HepG2 (cell line): ENCODE measurements at regions not wholly inside any gene's neighbourhood (a gene's known extent, or its start where the extent isn't known, plus 50 kb on each side); places are given as distances from the start of the nearest gene placed in this dataset.

Experiments
- ATAC-seq: fragments of 200-7000 bp; cut with Tn5 transposase; 3 replicates; pipeline ENCODE4 v1.9.1; 2020; ENCODE audit warnings: mild to moderate bottlenecking, moderate library complexity
- BruUV-seq: library from RNA; stranded (reverse); fragments of 400-500 nt; replicated peaks from 2 replicates; lab custom pipeline; 2021; lab: Mats Ljungman, UMichigan
- CTCF ChIA-PET: fragments of 300-600 bp; formaldehyde crosslinking; extraction: SDS; loops from one replicate; lab custom pipeline; 2021; ENCODE audit warnings: low total read pairs, inconsistent platforms, low intra/inter-chr PET ratio; lab: Yijun Ruan, JAX
- POLR2A ChIA-PET: fragments of 350-600 bp; sonication (Branson Sonifier 250); formaldehyde crosslinking; loops from one replicate; lab custom pipeline; 2020; ENCODE audit warnings: antibody characterized with exemption, inconsistent platforms; lab: Yijun Ruan, JAX
- DNase-seq: peaks from one replicate; pipeline ENCODE4 v3.0.0-alpha.2; 2015; ENCODE audit warnings: low spot score
- FAIRE-seq: peaks from 3 replicates; lab custom pipeline; 2011; peaks lifted over from hg19 to GRCh38; lab: Jason Lieb, UNC
- H2AFZ ChIP-seq: one replicate; pipeline ENCODE4 v1.6.1; 2011; ENCODE audit warnings: low read length, inconsistent platforms
- H3K27ac ChIP-seq: fragments of 300-600 bp; 3 replicates; pipeline ENCODE4 v1.8.0; 2011; ENCODE audit warnings: mixed run types, mild to moderate bottlenecking, mixed read lengths, low read length, inconsistent platforms; ENCODE audit not compliant: insufficient read depth; ENCODE audit errors: extremely low read length
- H3K27me3 ChIP-seq, 2 experiments: fragments of 200-600 bp in 1 of 2; 2 replicates in 1 of 2; 3 replicates in 1 of 2; pipeline versions ENCODE4 v1.6.0 to v1.8.0; 2011; ENCODE audit warnings: low read length in 2 of 2, mild to moderate bottlenecking in 2 of 2, moderate library complexity in 2 of 2, inconsistent platforms in 1 of 2; ENCODE audit not compliant: insufficient read depth in 2 of 2, control insufficient read depth in 1 of 2
- H3K36me3 ChIP-seq, 2 experiments: fragments of 200-600 bp in 1 of 2; replicated peaks in 1 of 2; 2 replicates in 1 of 2; 3 replicates in 1 of 2; pipeline versions ENCODE4 v1.5.1 to v1.8.0; 2011; ENCODE audit warnings: low read length in 2 of 2, inconsistent platforms in 1 of 2; ENCODE audit not compliant: insufficient read depth in 2 of 2, control insufficient read depth in 1 of 2
- H3K4me1 ChIP-seq: 2 replicates; pipeline ENCODE4 v1.5.1; 2012; ENCODE audit warnings: low read length, inconsistent platforms; ENCODE audit not compliant: insufficient read depth
- H3K4me2 ChIP-seq: 2 replicates; pipeline ENCODE4 v1.6.0; 2011; ENCODE audit warnings: low read depth, low read length, inconsistent platforms
- H3K4me3 ChIP-seq, 3 experiments: fragments of 200-600 bp in 1 of 3; sonication (generic), shearing (Covaris generic) in 1 of 3; replicated peaks in 1 of 3; 2 replicates each; pipeline ENCODE4 v1.5.1; 2011 to 2016; ENCODE audit warnings: low read length in 3 of 3, inconsistent platforms in 2 of 3, low read depth in 2 of 3, mild to moderate bottlenecking in 2 of 3, control low read depth in 1 of 3, mixed read lengths in 1 of 3; ENCODE audit not compliant: insufficient read depth in 1 of 3
- H3K79me2 ChIP-seq: one replicate; pipeline ENCODE4 v1.6.1; 2011; ENCODE audit warnings: low read length, inconsistent platforms; ENCODE audit not compliant: insufficient read depth
- H3K9ac ChIP-seq: 2 replicates; pipeline ENCODE4 v1.6.0; 2011; ENCODE audit warnings: mild to moderate bottlenecking, low read depth, low read length, inconsistent platforms; ENCODE audit not compliant: insufficient read depth
- H3K9me3 ChIP-seq: 2 replicates; pipeline ENCODE4 v1.5.1; 2012; ENCODE audit warnings: mild to moderate bottlenecking, low read length
- H4K20me1 ChIP-seq: 2 replicates; pipeline ENCODE4 v1.6.0; 2011; ENCODE audit warnings: inconsistent platforms, mild to moderate bottlenecking, low read length, moderate library complexity; ENCODE audit not compliant: insufficient read depth
- CBX5 ChIP-seq: sonication (generic); formaldehyde crosslinking; IDR thresholded peaks from 2 replicates; pipeline ENCODE4 v1.4.0; 2020; ENCODE audit warnings: missing genetic modification reagents, borderline replicate concordance
- EP300 ChIP-seq, 3 experiments: sonication (generic) in 1 of 3; formaldehyde crosslinking in 1 of 3; IDR thresholded peaks; 2 replicates each; pipeline versions ENCODE4 v1.5.1 to v1.6.1; 2011 to 2020; ENCODE audit warnings: low read depth in 2 of 3, low read length in 2 of 3, borderline replicate concordance in 1 of 3, improper control_type of control experiment in 1 of 3, mild to moderate bottlenecking in 1 of 3, missing genetic modification reagents in 1 of 3, moderate library complexity in 1 of 3
- EZH2 ChIP-seq: conservative IDR thresholded peaks from 2 replicates; pipeline ENCODE4 v1.6.1; 2012; ENCODE audit warnings: mild to moderate bottlenecking, low read depth, low read length, moderate library complexity
- FIP1L1 ChIP-seq: fragments of 200-400 bp; formaldehyde crosslinking; IDR thresholded peaks from 2 replicates; pipeline ENCODE4 v1.6.1; 2018; ENCODE audit warnings: low read depth, mild to moderate bottlenecking, low read length, moderate library complexity, borderline replicate concordance; ENCODE audit not compliant: insufficient read depth
- GLI4 ChIP-seq: sonication (generic); formaldehyde crosslinking; IDR thresholded peaks from 2 replicates; pipeline ENCODE4 v1.5.1; 2020; ENCODE audit warnings: missing genetic modification reagents, mild to moderate bottlenecking, moderate library complexity, borderline replicate concordance
- HDAC2 ChIP-seq: sonication (generic); formaldehyde crosslinking; IDR thresholded peaks from 2 replicates; pipeline ENCODE4 v1.4.0; 2020; ENCODE audit warnings: missing genetic modification reagents
- MBD4 ChIP-seq: IDR thresholded peaks from 2 replicates; pipeline ENCODE4 v1.6.1; 2012; ENCODE audit warnings: low read length, inconsistent platforms, borderline replicate concordance
- POLR2A ChIP-seq, 2 experiments: IDR thresholded peaks; 2 replicates each; pipeline ENCODE4 v1.6.1; 2011; ENCODE audit warnings: low read depth in 2 of 2, low read length in 2 of 2, mild to moderate bottlenecking in 1 of 2, moderate library complexity in 1 of 2; ENCODE audit not compliant: insufficient read depth in 1 of 2
- POLR2G ChIP-seq: fragments of 200-400 bp; formaldehyde crosslinking; IDR thresholded peaks from 2 replicates; pipeline ENCODE4 v1.6.1; 2018; ENCODE audit warnings: mild to moderate bottlenecking, low read depth, low read length, moderate library complexity
- PRDM10 ChIP-seq: sonication (generic); formaldehyde crosslinking; IDR thresholded peaks from 2 replicates; pipeline ENCODE4 v1.4.0; 2020; ENCODE audit warnings: low read depth, missing genetic modification reagents
- TRIM24 ChIP-seq: sonication (generic); formaldehyde crosslinking; IDR thresholded peaks from 2 replicates; pipeline ENCODE4 v1.8.0; 2022; ENCODE audit warnings: mild to moderate bottlenecking, missing genetic modification reagents
- TSC22D2 ChIP-seq: sonication (generic); formaldehyde crosslinking; IDR thresholded peaks from 2 replicates; pipeline ENCODE4 v1.5.1; 2020; ENCODE audit warnings: missing genetic modification reagents, mild to moderate bottlenecking, borderline replicate concordance
- U2AF2 ChIP-seq: fragments of 200-400 bp; formaldehyde crosslinking; IDR thresholded peaks from 2 replicates; pipeline ENCODE4 v1.6.1; 2017; ENCODE audit warnings: low read depth, mild to moderate bottlenecking, low read length
- ZC3H4 ChIP-seq: sonication (generic); formaldehyde crosslinking; IDR thresholded peaks from 2 replicates; pipeline ENCODE4 v1.4.0; 2020; ENCODE audit warnings: missing genetic modification reagents, borderline replicate concordance
- ZFP36L2 ChIP-seq: sonication (generic); formaldehyde crosslinking; IDR thresholded peaks from 2 replicates; pipeline ENCODE4 v1.4.0; 2020; ENCODE audit warnings: missing genetic modification reagents
- ZFP82 ChIP-seq: sonication (generic); formaldehyde crosslinking; IDR thresholded peaks from 2 replicates; pipeline ENCODE4 v1.5.1; 2020; ENCODE audit warnings: mild to moderate bottlenecking, missing genetic modification reagents, borderline replicate concordance
- ZNF143 ChIP-seq: sonication (generic); formaldehyde crosslinking; IDR thresholded peaks from 2 replicates; pipeline ENCODE4 v1.4.0; 2020; ENCODE audit warnings: missing genetic modification reagents
- ZNF576 ChIP-seq: sonication (generic); formaldehyde crosslinking; IDR thresholded peaks from 2 replicates; pipeline ENCODE4 v1.4.0; 2020; ENCODE audit warnings: mild to moderate bottlenecking, missing genetic modification reagents
- ZNF839 ChIP-seq: sonication (generic); formaldehyde crosslinking; IDR thresholded peaks from 2 replicates; pipeline ENCODE4 v1.4.0; 2020; ENCODE audit warnings: missing genetic modification reagents, mild to moderate bottlenecking, borderline replicate concordance
- WGBS: methylation state at CpG from one replicate; pipeline ENCODE4 v1.1.6; 2017; ENCODE audit warnings: low lambda C conversion rate; 5-methylcytosine and 5-hydroxymethylcytosine counted together
- in situ Hi-C: cut with HindIII; loops from 2 replicates; pipeline ENCODE4 v1.10.0; 2017; ENCODE audit warnings: low pct_unique_long_range_greater_than_20kb; ENCODE audit not compliant: extremely low pct_ligation_motif_present
- intact Hi-C: fragments of 100-400 bp; cut with micrococcal nuclease; formaldehyde crosslinking; loops from one replicate; pipeline ENCODE4 v1.10.0; 2022; ENCODE audit not compliant: unreplicated experiment

GRCh38 chr1:239677362-239677761 lies 291.0 kb downstream of the CHRM3 start:
- ChIA-PET CTCF (no interaction called here), POLR2A (no interaction called here)
- no peaks in the 10 kb centered on the region for H3K36me3 ChIP-seq
- no peak overlapping the region for H3K4me2 ChIP-seq
- no peaks in the 10 kb centered on the region for H3K27me3 ChIP-seq
- H3K4me1 ChIP-seq: no peaks in the 10 kb centered on the region
- BruUV-seq: no TSS peak
- DNase-seq (no peak), ATAC-seq (no peak), FAIRE-seq (no peak)
- WGBS: 2% methylated on average over 3 of the region's 3 CpGs
- no peaks in the 10 kb centered on the region for H4K20me1 ChIP-seq
- TF ChIP-seq POLR2A (IDR thresholded peaks at IDR 0.05; ENCODE audit: insufficient read depth in 1 of 2, low read depth in 2 of 2, low read length in 2 of 2) (no peak), ZNF143 (CRISPR knock-in tag) (no peak), POLR2G (no peak), ZNF576 (CRISPR knock-in tag) (no peak), ZNF839 (CRISPR knock-in tag) (no peak), MBD4 (no peak), ZFP36L2 (CRISPR knock-in tag) (no peak), TSC22D2 (CRISPR knock-in tag) (no peak), FIP1L1 (no peak), HDAC2 (CRISPR knock-in tag) (no peak), TRIM24 (CRISPR knock-in tag) (no peak), CBX5 (CRISPR knock-in tag) (no peak), PRDM10 (CRISPR knock-in tag) (no peak), ZC3H4 (CRISPR knock-in tag) (no peak), EP300 (IDR thresholded peaks at IDR 0.05; ENCODE audit: low read depth in 2 of 2, low read length in 2 of 2) (no peak), EP300 (CRISPR knock-in tag; IDR thresholded peaks at IDR 0.05; ENCODE audit: borderline replicate concordance) (no peak), EZH2 (no peak), ZFP82 (CRISPR knock-in tag) (no peak), U2AF2 (no peak), GLI4 (CRISPR knock-in tag) (no peak)
- in situ Hi-C loops (no loop called here), intact Hi-C loops (no loop called here)
- no peak overlapping the region for H2AFZ ChIP-seq
- no peak overlapping the region for H3K4me3 ChIP-seq
- peaks cover 65% of the 10 kb centered on the region for H3K9me3 ChIP-seq
- no peak overlapping the region for H3K9ac ChIP-seq
- no peaks in the 10 kb centered on the region for H3K79me2 ChIP-seq
- no peak overlapping the region for H3K27ac ChIP-seq
